A549 (cell line): ENCODE measurements at regions not wholly inside any gene's neighbourhood (a gene's known extent, or its start where the extent isn't known, plus 50 kb on each side); places are given as distances from the start of the nearest gene placed in this dataset.

Experiments used
- ATAC-seq, 2 experiments: fragments of 200-7000 bp in 1 of 2; fragments of >200 bp in 1 of 2; cut with Nextera tagmentation in 1 of 2; cut with Tn5 transposase in 1 of 2; 3 replicates each; pipeline versions ENCODE4 v1.8.0 to v1.9.1; 2018 to 2020; ENCODE audit warnings: mild to moderate bottlenecking in 1 of 2, moderate library complexity in 1 of 2
- CTCF ChIA-PET: fragments of 300-600 bp; sonication (Branson Sonifier 250); formaldehyde crosslinking; extraction: SDS; loops from one replicate; lab custom pipeline; 2021; ENCODE audit warnings: antibody characterized with exemption, inconsistent platforms; lab: Yijun Ruan, JAX
- POLR2A ChIA-PET: fragments of 350-600 bp; formaldehyde crosslinking; extraction: SDS; loops from one replicate; lab custom pipeline; 2021; ENCODE audit warnings: antibody characterized with exemption, inconsistent platforms; lab: Yijun Ruan, JAX
- DNase-seq, 2 experiments: peaks; one replicate each; pipeline versions ENCODE4 v3.0.0 to v3.0.0-alpha.2; 2011 to 2016; ENCODE audit warnings: low read depth in 1 of 2, low spot score in 1 of 2
- FAIRE-seq: peaks from 2 replicates; lab custom pipeline; 2011; peaks lifted over from hg19 to GRCh38; lab: Jason Lieb, UNC
- H3K27ac ChIP-seq, 2 experiments: fragments of >200 bp; sonication (Bioruptor Twin); formaldehyde crosslinking; 3 replicates each; pipeline ENCODE4 v1.5.1; 2016 to 2017
- H3K4me1 ChIP-seq: fragments of >200 bp; sonication (Bioruptor Twin); formaldehyde crosslinking; 3 replicates; pipeline ENCODE4 v1.6.1; 2016
- H3K4me2 ChIP-seq: fragments of >200 bp; sonication (Bioruptor Twin); formaldehyde crosslinking; 3 replicates; pipeline ENCODE4 v1.6.1; 2016
- H3K4me3 ChIP-seq: fragments of >200 bp; sonication (Bioruptor Twin); formaldehyde crosslinking; 3 replicates; pipeline ENCODE4 v1.5.1; 2016
- H3K9me3 ChIP-seq: fragments of >200 bp; sonication (Bioruptor Twin); formaldehyde crosslinking; 3 replicates; pipeline ENCODE4 v1.6.1; 2016
- BCL3 ChIP-seq: fragments of >200 bp; sonication (Bioruptor Twin); formaldehyde crosslinking; IDR thresholded peaks from 3 replicates; pipeline ENCODE4 v1.6.1; 2016
- CBX8 ChIP-seq: fragments of 200-600 bp; sonication (generic); IDR thresholded peaks from 2 replicates; pipeline ENCODE4 v1.6.1; 2016
- CHD4 ChIP-seq: fragments of 200-600 bp; sonication (generic); IDR thresholded peaks from 2 replicates; pipeline ENCODE4 v1.6.1; 2016; ENCODE audit warnings: antibody characterized with exemption, mild to moderate bottlenecking, borderline replicate concordance
- EHF ChIP-seq: fragments of 250-450 bp; sonication (Bioruptor Pico); IDR thresholded peaks from 2 replicates; pipeline ENCODE4 v1.5.0; 2020; ENCODE audit warnings: mild to moderate bottlenecking
- EHMT2 ChIP-seq: fragments of 200-600 bp; sonication (generic); IDR thresholded peaks from 2 replicates; pipeline ENCODE4 v1.6.1; 2016; ENCODE audit warnings: antibody characterized with exemption, low read depth, mild to moderate bottlenecking, moderate library complexity
- ESRRA ChIP-seq: fragments of 150-350 bp; IDR thresholded peaks from 2 replicates; pipeline ENCODE4 v1.6.1; 2014; ENCODE audit warnings: mild to moderate bottlenecking, low read length, borderline replicate concordance
- FOXS1 ChIP-seq: fragments of 250-450 bp; sonication (Bioruptor Pico); IDR thresholded peaks from 2 replicates; pipeline ENCODE4 v1.5.0; 2020; ENCODE audit warnings: mild to moderate bottlenecking, moderate library complexity
- HOXA7 ChIP-seq: fragments of 250-450 bp; sonication (Bioruptor Pico); IDR thresholded peaks from 2 replicates; pipeline ENCODE4 v1.5.0; 2020; ENCODE audit warnings: mild to moderate bottlenecking, moderate library complexity
- HOXB5 ChIP-seq: fragments of 250-450 bp; sonication (Bioruptor Pico); IDR thresholded peaks from 2 replicates; pipeline ENCODE4 v1.5.0; 2020; ENCODE audit warnings: mild to moderate bottlenecking, moderate library complexity
- JUNB ChIP-seq: fragments of >200 bp; sonication (Bioruptor Twin); formaldehyde crosslinking; IDR thresholded peaks from 2 replicates; pipeline ENCODE4 v1.6.1; 2016
- KDM1A ChIP-seq: fragments of 200-600 bp; sonication (generic); IDR thresholded peaks from 2 replicates; pipeline ENCODE4 v1.6.1; 2016; ENCODE audit warnings: low read depth, mild to moderate bottlenecking
- MAFK ChIP-seq: fragments of 450-650 bp; IDR thresholded peaks from 2 replicates; pipeline ENCODE4 v1.6.1; 2014; ENCODE audit not compliant: partially characterized antibody
- MAZ ChIP-seq: fragments of 150-350 bp; IDR thresholded peaks from 2 replicates; pipeline ENCODE4 v1.6.1; 2014; ENCODE audit warnings: antibody characterized with exemption, low read depth, low read length, borderline replicate concordance
- NFE2L2 ChIP-seq: fragments of 150-350 bp; conservative IDR thresholded peaks from 2 replicates; pipeline ENCODE4 v1.6.1; 2014; ENCODE audit warnings: low read length
- PHF8 ChIP-seq: fragments of 200-600 bp; sonication (generic); IDR thresholded peaks from 2 replicates; pipeline ENCODE4 v1.6.1; 2016; ENCODE audit warnings: low read depth, mild to moderate bottlenecking, antibody characterized with exemption, moderate library complexity, borderline replicate concordance
- POLR2A ChIP-seq: IDR thresholded peaks from 2 replicates; pipeline ENCODE4 v1.6.1; 2012; ENCODE audit warnings: mild to moderate bottlenecking, low read length
- RARB ChIP-seq: fragments of 250-450 bp; sonication (Bioruptor Pico); IDR thresholded peaks from 2 replicates; pipeline ENCODE4 v1.8.0; 2021; ENCODE audit warnings: mild to moderate bottlenecking, moderate library complexity
- RFX5 ChIP-seq: fragments of 450-650 bp; IDR thresholded peaks from 2 replicates; pipeline ENCODE4 v1.7.1; 2014; ENCODE audit warnings: antibody characterized with exemption, mild to moderate bottlenecking, moderate library complexity
- ZC3H11A ChIP-seq: fragments of 450-650 bp; IDR thresholded peaks from 2 replicates; pipeline ENCODE4 v1.6.1; 2014; ENCODE audit warnings: antibody characterized with exemption, mild to moderate bottlenecking
- WGBS: methylation state at CpG from one replicate; pipeline ENCODE4 v1.1.6; 2017; ENCODE audit errors: missing lambda C conversion rate; 5-methylcytosine and 5-hydroxymethylcytosine counted together
- TF ChIP-seq, protein P1 (sequence below): fragments of 250-450 bp; sonication (Bioruptor Pico); IDR thresholded peaks from 2 replicates; pipeline ENCODE4 v1.5.0; 2020; ENCODE audit warnings: low read depth, mild to moderate bottlenecking, moderate library complexity
- TF ChIP-seq, protein P2 (sequence below): fragments of 150-350 bp; IDR thresholded peaks from 2 replicates; pipeline ENCODE4 v1.6.1; 2014; ENCODE audit warnings: low read depth, mild to moderate bottlenecking, low read length
- TF ChIP-seq, protein P3 (sequence below): fragments of 200-600 bp; sonication (generic); IDR thresholded peaks from 2 replicates; pipeline ENCODE4 v1.6.1; 2016; ENCODE audit warnings: antibody characterized with exemption, mild to moderate bottlenecking, moderate library complexity

DNA sequence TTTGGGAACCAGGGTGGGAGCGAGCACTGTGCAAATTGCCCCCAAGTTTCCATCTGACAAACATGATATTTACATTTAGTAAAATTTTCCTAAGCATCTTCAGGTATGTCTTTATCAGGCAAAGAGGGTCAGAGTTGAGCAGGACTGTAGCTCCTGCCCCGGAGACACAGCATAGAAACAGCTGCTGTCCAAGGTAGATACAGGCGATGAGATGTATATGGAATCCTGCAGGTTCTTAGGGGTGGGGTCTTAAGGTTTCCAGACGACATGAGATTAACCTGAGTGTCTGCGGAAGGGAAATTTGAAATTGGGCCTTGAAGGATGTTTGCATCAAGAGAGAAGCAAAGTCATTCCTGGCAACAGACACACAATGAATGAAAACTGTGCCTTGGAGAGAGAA is 998.8 kb downstream of the AACS start (continued):
- TF ChIP-seq, protein P1, sequence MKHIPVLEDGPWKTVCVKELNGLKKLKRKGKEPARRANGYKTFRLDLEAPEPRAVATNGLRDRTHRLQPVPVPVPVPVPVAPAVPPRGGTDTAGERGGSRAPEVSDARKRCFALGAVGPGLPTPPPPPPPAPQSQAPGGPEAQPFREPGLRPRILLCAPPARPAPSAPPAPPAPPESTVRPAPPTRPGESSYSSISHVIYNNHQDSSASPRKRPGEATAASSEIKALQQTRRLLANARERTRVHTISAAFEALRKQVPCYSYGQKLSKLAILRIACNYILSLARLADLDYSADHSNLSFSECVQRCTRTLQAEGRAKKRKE (CRISPR knock-in tag), result no peak
- TF ChIP-seq ZC3H11A (no peak), KDM1A (no peak)

- FAIRE-seq (no peak), DNase-seq (no peak), ATAC-seq (no peak)
- Histone ChIP-seq H3K4me3 (no peak overlapping the region), H3K9me3 (peaks cover 4% of the 10 kb centered on the region; the same call in 1 of the 3 replicates), H3K27ac (no peak overlapping the region), H3K4me1 (no peaks in the 10 kb centered on the region), H3K4me2 (no peak overlapping the region)
- no peak for TF ChIP-seq ESRRA
- TF ChIP-seq, protein P2, sequence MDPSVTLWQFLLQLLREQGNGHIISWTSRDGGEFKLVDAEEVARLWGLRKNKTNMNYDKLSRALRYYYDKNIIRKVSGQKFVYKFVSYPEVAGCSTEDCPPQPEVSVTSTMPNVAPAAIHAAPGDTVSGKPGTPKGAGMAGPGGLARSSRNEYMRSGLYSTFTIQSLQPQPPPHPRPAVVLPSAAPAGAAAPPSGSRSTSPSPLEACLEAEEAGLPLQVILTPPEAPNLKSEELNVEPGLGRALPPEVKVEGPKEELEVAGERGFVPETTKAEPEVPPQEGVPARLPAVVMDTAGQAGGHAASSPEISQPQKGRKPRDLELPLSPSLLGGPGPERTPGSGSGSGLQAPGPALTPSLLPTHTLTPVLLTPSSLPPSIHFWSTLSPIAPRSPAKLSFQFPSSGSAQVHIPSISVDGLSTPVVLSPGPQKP, result no peak
- no peak for TF ChIP-seq FOXS1
- TF ChIP-seq MAZ, result no peak
- TF ChIP-seq CBX8, result no peak
- no peak for TF ChIP-seq POLR2A
- TF ChIP-seq PHF8, result no peak
- no peak for TF ChIP-seq MAFK
- TF ChIP-seq HOXB5 (CRISPR knock-in tag), result no peak
- TF ChIP-seq CHD4, result no peak
- no peak for TF ChIP-seq EHMT2
- no peak for TF ChIP-seq JUNB
- TF ChIP-seq, protein P3, sequence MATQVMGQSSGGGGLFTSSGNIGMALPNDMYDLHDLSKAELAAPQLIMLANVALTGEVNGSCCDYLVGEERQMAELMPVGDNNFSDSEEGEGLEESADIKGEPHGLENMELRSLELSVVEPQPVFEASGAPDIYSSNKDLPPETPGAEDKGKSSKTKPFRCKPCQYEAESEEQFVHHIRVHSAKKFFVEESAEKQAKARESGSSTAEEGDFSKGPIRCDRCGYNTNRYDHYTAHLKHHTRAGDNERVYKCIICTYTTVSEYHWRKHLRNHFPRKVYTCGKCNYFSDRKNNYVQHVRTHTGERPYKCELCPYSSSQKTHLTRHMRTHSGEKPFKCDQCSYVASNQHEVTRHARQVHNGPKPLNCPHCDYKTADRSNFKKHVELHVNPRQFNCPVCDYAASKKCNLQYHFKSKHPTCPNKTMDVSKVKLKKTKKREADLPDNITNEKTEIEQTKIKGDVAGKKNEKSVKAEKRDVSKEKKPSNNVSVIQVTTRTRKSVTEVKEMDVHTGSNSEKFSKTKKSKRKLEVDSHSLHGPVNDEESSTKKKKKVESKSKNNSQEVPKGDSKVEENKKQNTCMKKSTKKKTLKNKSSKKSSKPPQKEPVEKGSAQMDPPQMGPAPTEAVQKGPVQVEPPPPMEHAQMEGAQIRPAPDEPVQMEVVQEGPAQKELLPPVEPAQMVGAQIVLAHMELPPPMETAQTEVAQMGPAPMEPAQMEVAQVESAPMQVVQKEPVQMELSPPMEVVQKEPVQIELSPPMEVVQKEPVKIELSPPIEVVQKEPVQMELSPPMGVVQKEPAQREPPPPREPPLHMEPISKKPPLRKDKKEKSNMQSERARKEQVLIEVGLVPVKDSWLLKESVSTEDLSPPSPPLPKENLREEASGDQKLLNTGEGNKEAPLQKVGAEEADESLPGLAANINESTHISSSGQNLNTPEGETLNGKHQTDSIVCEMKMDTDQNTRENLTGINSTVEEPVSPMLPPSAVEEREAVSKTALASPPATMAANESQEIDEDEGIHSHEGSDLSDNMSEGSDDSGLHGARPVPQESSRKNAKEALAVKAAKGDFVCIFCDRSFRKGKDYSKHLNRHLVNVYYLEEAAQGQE, result no peak
- TF ChIP-seq HOXA7 (CRISPR knock-in tag), result no peak
- TF ChIP-seq RFX5, result no peak
- no peak for TF ChIP-seq NFE2L2
- TF ChIP-seq BCL3, result no peak
- TF ChIP-seq RARB (CRISPR knock-in tag), result no peak
- no peak for TF ChIP-seq EHF
- ChIA-PET POLR2A (no interaction called here), CTCF (interaction anchor here (0.9 kb wide), 1 partner anchor 807 kb away, joined by 4 read pairs; no protein-coding TSS in a partner anchor)
- 3% methylated on average over 3 of the region's 3 CpGs for WGBS
These were observed 1002.5 kb downstream of the AACS start for GRCh38 chr12:126067626-126068329.
